Renal cortex interstitium (tissue), 11 donors: ENCODE measurements at regions not wholly inside any gene's neighbourhood (a gene's known extent, or its start where the extent isn't known, plus 50 kb on each side); places are given as distances from the start of the nearest gene placed in this dataset.
A peak's percentile ranks its signal among the peaks of the same experiment; 100 is the strongest.
"Not testable (repeated sequence)": the region's sequence is repeated elsewhere in the genome, so short reads cannot be mapped to it uniquely, and the experiment has no call there.

ENCODE experiments used
- DNase-seq, 11 donors: peaks; one replicate each; pipeline ENCODE4 v3.0.0-alpha.2; 2013; ENCODE audit warnings: low read depth in 9 of 11, low spot score in 4 of 11; ENCODE audit errors: extremely low read depth in 1 of 11

DNA sequence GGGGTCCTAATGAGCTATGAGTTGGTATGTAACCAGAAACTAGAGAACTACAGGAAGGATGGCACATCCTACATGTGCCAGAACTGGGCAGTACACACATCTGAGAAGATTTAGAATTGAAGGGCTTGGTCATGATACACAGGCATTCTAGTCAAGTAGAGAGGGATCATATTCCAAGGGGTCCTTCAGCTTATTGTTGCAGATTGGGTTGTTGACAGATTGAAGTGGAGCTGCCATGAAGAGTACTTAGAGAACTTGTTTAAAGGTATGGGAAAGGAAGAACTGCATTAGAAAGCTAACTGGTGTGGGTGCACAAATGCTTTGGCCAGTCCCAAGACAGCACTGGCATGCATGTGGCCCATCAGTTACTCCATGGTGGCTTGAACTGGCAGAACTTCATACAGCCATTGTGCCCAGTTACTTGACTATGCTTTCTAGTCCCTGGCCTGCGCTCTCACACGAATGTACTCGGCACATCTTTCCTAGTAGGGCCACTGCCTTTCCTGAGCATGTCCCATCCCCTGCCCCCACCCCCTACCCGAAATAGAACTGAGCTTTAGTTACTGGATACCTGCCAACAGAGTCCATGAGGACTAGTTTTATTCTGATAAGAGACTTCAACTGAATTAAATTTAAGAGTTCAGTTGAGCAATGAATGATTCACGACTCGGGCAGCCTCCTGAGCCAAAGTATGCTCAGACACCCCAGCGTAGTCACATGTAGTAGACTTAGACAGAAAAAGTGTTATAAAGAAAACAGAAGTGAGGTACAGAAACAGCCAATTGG is 64.0 kb downstream of the CCNG2 start:
- DNase-seq: peak in 7 of 11 donors; percentile 5 to 33 (median 22)

DNA sequence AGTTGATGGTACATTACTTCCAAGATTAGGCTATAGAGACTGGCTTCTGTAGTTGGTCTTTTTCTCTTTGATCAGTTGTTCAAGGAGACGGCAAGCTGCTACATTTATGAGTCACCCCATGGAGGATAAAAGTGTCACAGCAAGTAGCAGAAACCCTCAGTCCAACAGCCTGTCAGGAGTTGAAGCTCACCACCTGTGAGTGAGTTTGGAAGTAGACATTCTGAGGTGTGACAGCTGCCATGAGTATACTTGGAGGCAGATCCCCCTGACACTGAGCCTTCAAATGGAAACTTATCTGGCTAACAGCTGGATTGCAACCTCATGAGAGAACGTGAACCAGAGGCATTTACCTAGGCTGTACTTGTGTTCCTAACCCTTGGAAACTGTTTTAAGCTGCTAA is 68.0 kb downstream of the CCNG2 start:
- peak in 9 of 11 donors; percentile 9 to 59 (median 38) for DNase-seq

DNA sequence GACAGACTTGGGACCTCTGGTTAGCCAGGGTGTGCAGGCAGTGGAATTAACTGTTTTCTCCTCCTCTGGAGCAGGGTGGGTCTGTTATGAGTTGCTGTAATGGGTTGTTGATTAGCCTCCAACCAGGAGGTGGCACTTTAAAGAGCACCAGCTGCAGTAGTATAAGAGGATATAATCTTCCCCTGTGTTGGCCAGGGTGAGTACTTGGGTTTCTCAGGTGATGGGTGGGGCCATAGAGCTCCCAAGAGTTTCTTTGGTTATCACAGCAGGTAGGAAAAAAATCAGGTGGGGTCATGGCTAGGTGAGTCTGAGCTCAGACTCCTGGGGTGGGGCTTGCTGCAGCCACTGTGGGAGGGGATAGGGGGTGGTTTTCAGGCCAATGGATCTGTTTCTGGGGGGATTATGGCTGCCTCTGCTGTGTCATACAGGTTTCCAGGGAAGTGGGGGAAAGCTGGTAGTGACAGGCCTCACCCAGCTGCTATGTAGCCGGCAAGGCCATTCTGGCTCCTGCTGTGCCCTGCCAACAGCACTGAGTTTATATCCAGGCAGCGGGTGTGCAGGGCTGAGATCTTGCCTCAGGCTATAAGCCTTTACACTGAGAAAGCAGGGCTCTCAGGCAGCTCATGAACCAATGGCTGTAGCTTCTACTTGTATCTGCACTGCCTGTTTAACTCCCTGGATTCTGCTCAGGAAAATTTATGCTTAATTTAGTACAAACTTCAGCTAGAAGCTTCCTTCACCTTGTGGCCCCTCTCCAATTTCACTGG is 70.1 kb downstream of the CCNG2 start:
- DNase-seq: no peak

DNA sequence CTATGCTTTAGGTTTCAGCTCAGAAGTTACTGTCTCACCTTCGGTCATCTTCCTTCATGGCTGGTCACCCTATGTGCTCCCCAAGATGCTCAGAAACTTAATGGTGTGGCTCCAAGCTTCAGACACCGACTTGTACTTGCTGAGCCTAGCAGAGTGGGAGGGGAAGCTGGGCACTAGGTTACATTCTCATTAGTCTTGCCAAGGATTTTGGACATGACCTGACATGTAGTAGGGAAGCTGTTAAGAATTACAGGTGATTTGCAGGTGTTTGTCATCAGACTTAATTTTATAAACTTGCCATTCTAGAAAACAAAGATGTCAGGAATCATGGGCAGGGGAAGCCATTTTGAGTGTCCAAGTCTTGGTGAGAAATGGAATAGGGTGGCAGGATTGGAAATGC is 72.4 kb downstream of the CCNG2 start:
- DNase-seq: no peak

DNA sequence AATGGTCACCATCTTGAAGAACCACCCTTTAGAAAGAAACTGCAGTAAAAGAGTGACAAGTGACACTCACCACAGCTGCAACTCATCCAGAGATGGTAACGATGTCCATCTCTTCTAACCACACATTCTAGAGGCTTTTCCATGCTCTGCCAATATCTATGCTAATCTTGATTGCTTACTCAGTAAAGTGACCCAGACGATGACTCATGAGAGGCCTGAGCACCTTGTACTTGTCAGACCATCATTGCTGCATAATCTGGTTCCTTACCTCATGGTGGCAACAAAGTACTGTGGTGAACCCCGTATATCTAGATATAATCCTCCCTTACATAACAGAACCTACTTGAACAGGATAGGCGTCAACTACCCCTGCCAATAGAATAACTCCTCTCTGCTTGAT is 75.6 kb downstream of the CCNG2 start:
- no peak for DNase-seq

DNA sequence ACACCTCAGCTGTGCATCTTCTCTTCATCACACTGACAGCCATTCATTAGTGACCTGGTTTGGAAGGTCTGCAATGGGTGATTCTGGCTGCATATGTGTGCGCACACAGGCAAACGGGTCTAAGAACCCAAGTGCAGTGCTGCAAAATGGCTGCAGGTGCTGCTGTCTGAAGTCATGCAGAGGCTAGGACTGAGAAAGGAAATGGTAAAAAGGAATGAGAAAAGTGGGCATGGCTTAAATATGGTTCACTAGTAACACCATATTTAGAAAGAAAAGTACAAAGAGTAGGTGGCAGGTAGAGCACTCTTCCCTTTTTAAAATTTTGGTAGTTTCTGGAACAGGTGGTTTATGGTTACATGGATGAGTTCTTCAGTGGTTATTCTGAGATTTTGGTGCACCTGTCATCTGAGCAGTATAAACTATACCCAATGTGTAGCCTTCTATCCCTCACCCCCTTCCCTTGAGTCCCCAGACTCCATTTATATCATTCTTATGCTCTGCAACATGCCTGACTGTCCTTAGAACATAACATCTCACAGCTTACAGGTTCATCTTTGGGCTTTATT is 78.4 kb downstream of the CCNG2 start:
- no peak for DNase-seq

DNA sequence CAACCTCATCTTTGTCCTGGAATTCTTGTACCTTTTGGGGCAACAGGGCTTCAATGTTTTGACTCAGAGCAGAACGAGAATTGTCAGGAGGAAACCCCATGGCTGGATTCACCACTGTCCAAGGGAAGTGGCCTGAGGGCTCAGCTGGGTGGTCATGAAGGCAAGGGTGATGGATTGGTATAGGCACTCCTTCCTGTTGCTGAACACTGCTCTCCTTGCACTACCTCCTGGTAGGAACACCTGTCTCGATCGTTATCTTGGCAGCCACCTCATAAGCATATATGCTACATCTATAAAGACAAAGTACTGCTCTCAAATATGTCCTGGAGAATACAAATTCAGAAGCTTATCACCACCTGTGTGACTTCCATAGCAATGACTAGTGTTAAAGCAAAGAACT is 79.8 kb downstream of the CCNG2 start:
- no peak for DNase-seq

DNA sequence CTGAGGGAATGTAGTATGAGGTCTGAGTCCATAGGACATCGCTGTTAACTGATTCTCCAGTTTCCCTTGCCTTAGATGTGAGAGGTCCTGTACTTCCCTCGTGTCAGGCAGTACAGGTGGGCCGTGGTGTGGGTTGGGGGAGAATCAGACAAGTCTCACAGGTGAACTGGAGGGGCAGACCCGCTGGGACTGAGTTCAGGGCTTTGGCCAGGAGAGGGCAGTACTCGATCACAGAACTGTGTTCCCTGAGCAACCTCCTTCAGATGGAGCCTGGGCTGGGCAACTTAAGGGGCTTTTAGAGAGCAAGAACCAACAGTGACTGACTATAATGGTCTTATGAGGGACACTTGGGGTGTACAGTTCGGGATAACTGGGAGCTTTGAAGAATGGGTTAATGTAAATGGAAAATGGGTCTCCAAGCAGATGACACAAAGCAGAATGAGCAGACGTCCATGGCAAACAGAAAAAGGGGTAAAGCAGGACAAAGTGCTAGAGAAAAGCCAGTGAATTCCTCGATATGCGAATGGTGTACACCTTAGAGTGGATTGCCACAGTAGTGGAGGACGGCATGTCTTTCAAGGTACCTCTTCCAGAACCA is 83.6 kb downstream of the CCNG2 start:
- peak; percentile 9 to 53 (median 44) for DNase-seq

DNA sequence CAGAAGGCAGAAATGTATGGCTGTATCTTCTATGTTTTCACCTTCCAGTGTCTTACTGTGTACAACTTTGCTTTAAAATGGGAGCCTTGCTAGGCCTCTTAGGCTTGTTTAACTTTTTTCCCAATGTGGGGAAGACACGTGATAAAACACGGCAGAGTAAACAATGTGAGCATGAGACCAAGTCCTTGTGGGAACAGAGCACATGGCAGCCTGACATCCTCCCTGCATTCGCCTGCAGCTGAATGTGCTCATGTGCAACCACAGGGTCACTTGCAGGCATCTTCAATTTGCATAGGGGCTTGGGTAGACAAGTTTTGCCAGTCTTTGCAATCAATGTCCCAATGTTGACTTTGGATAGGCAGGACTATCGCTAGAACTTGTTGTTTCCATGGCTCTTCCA is 91.8 kb downstream of the CCNG2 start:
- no peak for DNase-seq

DNA sequence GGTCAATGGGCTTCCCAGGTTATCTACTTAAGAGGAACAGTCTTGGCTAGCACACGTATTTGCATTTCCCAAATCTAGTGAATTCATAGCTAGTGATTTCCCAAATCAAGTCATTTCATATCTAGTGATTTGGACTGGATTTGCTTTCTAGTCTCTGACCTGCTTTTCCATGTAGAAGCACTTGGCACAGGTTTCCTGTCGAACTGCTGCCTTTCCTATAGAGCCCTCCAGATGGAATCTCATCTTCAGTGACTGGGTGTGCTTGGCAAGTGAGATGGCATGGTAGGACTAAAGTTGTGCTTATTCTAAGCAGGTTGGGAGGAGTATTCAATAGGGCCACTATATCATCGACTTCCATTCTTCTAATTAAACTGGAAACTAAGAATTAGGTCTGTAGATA is 94.7 kb downstream of the CCNG2 start:
- DNase-seq: no peak

DNA sequence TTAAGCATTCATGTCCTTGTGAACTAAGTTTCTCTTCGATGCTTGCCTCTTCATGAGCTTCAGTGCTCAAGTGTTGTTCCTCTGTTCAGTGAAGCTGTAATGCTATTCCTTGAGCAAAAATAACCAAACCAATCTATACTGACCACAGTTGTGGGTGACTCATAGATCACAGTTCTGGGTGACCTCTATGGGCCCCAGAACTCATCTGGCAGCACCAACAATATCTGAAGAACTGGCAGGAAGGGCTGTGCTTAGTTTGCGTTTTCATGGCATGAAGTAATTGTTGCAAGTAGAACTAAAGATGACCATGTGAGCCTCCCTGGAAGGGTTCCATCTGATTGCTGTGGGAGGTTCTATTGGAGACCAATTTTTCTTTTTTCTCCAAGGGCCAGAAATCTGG is 106.2 kb downstream of the CCNG2 start:
- no peak for DNase-seq

DNA sequence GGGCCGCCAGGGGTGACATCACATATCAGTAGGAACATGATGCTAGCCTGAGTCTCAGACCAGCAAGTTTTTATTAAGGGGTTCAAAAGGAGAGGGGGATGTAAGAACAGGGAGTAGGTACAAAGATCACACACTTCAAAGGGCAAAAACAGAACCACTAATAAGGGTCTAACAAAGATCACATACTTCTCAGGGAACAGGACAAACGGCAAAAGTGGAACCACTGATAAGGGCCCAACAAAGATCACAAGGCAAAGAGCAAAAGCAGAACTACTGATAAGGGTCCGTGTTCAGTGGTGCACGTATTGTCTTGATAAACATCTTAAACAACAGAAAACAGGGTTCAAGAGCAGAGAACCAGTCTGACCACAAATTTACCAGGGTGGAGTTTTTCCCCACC is 107.0 kb downstream of the CCNG2 start:
- DNase-seq: not testable (repeated sequence)

DNA sequence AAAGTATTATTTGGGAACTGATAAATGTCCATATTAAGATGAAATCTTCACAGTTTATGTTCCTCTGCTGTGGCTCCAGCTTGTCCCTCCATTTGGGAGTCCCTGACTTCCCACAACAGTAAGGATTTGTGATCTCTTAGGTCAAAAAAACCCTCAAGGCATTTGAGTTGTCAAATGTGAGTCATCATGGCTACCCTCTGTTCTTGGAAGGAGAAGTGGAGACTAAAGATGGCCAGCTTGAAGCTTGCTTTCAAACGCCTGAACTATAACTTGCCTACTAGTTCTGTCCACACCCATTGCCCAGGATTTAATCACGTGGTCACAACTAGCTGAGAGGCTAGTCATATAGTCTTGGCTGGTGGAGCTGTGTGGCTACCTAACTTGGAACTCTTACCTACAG is 107.8 kb downstream of the CCNG2 start:
- no peak for DNase-seq

DNA sequence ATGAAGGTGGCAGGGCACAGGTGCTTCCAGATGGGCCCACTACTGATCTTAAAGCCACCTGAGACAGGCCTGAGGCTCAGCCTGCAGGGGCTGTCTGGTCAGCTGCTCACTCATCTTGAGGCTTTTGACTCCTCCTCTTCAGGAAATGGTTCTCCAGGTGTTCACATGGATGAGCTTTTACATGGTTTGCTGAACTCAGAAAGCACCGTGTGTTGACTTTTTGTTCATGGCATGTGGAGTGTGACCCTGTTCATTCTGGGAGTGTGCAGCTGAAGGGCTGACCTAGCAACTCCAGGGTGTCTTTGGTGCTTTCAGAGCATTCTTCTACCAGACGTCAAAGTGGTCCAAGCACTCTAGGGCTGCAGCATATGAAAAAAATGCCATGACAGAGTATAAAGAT is 111.1 kb downstream of the CCNG2 start:
- DNase-seq: no peak

DNA sequence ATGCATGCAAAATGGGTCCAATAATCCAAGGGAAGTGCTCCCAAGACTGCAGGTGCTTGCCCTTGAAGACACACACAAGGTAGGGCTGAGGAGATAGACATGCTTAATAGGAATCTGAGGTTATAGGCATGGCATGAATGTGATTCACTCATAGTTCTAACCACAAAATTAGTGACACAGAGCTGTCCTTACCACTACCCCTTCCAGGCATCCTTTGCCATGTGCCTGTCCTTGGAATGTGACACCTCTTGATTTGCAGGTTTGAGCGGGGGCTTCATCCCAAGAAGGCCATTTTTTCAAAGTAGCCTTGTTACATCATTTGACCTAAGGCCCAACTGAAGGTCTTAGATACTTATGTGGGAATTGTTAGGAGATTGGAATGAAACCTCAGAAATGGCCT is 112.5 kb downstream of the CCNG2 start:
- DNase-seq: no peak

DNA sequence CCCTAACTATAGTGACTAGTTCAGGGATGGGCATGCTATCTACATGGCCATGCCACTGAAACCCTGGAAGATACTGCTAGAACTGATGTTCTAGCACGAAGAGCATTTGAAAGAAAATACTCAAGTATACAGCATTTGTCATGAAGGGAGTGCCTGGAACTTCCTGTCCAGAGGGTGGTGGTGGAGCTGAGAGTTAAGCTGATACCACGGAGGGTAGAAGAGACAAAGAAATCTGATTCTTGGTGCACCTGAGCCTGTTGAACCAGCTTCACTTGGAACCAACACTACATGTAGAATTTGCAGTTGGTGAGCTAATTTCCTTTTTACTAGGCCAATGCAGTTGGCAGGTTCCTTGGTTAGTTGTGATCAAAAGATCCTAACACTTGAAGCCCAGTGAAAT is 116.4 kb downstream of the CCNG2 start:
- DNase-seq: no peak

DNA sequence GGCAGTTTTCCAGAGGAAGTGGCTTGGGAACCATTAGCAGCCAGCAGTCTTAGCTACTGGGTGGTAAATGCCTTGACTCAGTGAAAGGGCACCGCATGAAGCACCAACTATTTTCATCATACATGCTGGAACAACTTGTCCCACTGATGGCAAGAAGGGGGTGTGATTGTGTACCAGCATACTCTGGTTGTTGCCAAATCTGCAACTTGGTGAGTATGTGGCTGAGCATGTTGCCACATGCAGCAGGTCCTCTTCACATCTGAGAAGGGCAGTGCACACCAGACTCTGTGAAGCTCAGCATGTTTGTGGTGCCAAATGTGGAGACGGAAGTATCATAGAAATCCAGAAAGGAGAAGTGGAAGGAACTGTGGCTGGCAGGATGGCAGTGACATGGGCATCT is 122.1 kb downstream of the CCNG2 start:
- DNase-seq: not testable (repeated sequence)

DNA sequence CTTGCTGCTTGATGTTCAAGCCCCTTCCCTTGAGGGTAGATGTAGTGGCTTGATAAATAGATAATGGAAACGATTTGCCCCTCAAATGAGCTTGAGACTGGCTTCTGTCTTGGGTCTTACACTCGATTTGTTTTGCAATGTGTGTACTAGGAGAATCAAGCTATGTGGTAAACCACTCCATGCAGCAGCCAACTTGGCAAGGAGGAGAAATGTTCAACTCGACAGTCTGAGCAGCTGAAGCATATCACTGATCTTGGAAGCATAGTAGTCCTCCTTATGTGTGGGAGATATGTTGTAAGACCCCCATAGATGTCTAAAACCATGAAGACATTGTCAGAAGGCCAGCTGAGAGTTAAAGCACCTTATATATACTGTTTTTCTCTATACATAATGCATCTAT is 125.3 kb downstream of the CCNG2 start:
- no peak for DNase-seq

DNA sequence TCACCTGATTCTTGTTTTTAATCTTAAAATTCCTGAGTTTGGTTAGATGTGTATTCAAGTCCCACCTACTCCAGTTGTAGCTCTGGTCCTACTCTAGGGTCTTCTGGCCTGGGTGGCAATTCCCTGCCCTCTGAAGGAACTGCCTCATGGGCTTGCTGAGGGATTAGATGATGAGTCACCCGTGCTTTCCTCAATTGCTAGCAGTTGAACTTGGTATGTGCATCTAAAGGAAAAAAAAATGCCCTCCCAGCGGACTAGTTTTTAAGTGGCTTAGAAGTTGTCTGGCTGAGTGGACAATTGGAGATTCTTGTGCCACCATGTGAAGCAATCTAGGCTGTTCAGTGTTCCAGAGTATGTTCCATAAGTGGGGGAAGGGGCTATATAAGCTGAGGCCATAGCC is 127.0 kb downstream of the CCNG2 start:
- DNase-seq: no peak

DNA sequence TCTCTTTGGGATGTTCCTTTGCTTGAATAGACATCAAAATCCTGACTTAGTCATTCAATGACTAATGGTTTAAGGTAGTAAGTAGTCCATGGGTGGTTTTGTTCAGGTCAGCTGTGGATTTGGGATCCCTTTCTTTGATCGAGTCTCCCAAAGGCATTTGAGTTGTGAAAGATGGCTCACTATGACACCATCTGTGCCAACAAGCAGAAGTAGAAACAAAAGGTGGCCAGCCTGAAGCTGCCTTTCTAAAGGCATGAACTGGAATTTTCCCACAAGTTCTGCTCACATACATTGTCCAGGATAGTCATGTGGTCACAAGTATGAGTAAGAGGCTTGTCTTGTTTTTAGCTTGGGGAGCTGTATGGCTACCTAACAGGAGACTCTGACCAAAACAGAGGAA is 129.9 kb downstream of the CCNG2 start:
- no peak for DNase-seq
